H9 (cell line): ENCODE measurements at regions not wholly inside any gene's neighbourhood (a gene's known extent, or its start where the extent isn't known, plus 50 kb on each side); places are given as distances from the start of the nearest gene placed in this dataset.

Experiments used
- DNase-seq: peaks from one replicate; pipeline ENCODE4 v3.0.0-alpha.2; 2017
- H2AFZ ChIP-seq: one replicate; pipeline ENCODE4 v1.6.1; 2013; ENCODE audit warnings: mild to moderate bottlenecking, low read length, control low read depth, moderate library complexity
- H2AK5ac ChIP-seq: 2 replicates; pipeline ENCODE4 v1.6.1; 2013; ENCODE audit warnings: low read length, control low read depth, mixed read lengths; ENCODE audit not compliant: insufficient read length
- H2BK120ac ChIP-seq: one replicate; pipeline ENCODE4 v1.6.1; 2013; ENCODE audit warnings: low read depth, mild to moderate bottlenecking, low read length, control low read depth, inconsistent platforms; ENCODE audit not compliant: poor library complexity, severe bottlenecking
- H2BK12ac ChIP-seq: 2 replicates; pipeline ENCODE4 v1.6.1; 2013; ENCODE audit warnings: low read length, control low read depth, mixed read lengths, low read depth; ENCODE audit not compliant: insufficient read length
- H2BK15ac ChIP-seq: 2 replicates; pipeline ENCODE4 v1.6.1; 2013; ENCODE audit warnings: low read depth, low read length, control low read depth
- H2BK20ac ChIP-seq: one replicate; pipeline ENCODE4 v1.6.1; 2013; ENCODE audit warnings: low read depth, mild to moderate bottlenecking, low read length, control low read depth, inconsistent platforms; ENCODE audit not compliant: poor library complexity, severe bottlenecking
- H2BK5ac ChIP-seq: 2 replicates; pipeline ENCODE4 v1.6.1; 2013; ENCODE audit warnings: low read length, control low read depth, mixed read lengths; ENCODE audit not compliant: insufficient read length
- H3K14ac ChIP-seq: 2 replicates; pipeline ENCODE4 v1.6.1; 2013; ENCODE audit warnings: low read length, control low read depth; ENCODE audit not compliant: insufficient read depth
- H3K18ac ChIP-seq: 2 replicates; pipeline ENCODE4 v1.6.1; 2013; ENCODE audit warnings: low read depth, mild to moderate bottlenecking, mixed read lengths, low read length, control low read depth; ENCODE audit not compliant: insufficient read length
- H3K23ac ChIP-seq: 2 replicates; pipeline ENCODE4 v1.6.1; 2013; ENCODE audit warnings: low read length, control low read depth, mixed read lengths, low read depth; ENCODE audit not compliant: insufficient read length
- H3K23me2 ChIP-seq: 2 replicates; pipeline ENCODE4 v1.6.1; 2013; ENCODE audit warnings: low read depth, mild to moderate bottlenecking, mixed read lengths, low read length, control low read depth; ENCODE audit not compliant: insufficient read length, poor library complexity, severe bottlenecking
- H3K27ac ChIP-seq: 2 replicates; pipeline ENCODE4 v1.5.1; 2013; ENCODE audit warnings: low read length, control low read depth, mixed read lengths, low read depth; ENCODE audit not compliant: insufficient read length
- H3K27me3 ChIP-seq: 2 replicates; pipeline ENCODE4 v1.6.1; 2013; ENCODE audit warnings: low read length, control low read depth, inconsistent platforms; ENCODE audit not compliant: insufficient read depth
- H3K4ac ChIP-seq: 2 replicates; pipeline ENCODE4 v1.6.1; 2013; ENCODE audit warnings: low read depth, mild to moderate bottlenecking, control low read depth, inconsistent platforms, low read length, moderate library complexity
- H3K4me1 ChIP-seq: 2 replicates; pipeline ENCODE4 v1.6.1; 2013; ENCODE audit warnings: low read length, control low read depth, inconsistent platforms; ENCODE audit not compliant: insufficient read depth
- H3K4me2 ChIP-seq: 2 replicates; pipeline ENCODE4 v1.6.1; 2013; ENCODE audit warnings: low read length, control low read depth, mixed read lengths; ENCODE audit not compliant: insufficient read length, insufficient read depth
- H3K56ac ChIP-seq: 2 replicates; pipeline ENCODE4 v1.6.1; 2013; ENCODE audit warnings: low read depth, mild to moderate bottlenecking, mixed read lengths, low read length, control low read depth; ENCODE audit not compliant: insufficient read length
- H3K79me1 ChIP-seq: 2 replicates; pipeline ENCODE4 v1.6.1; 2013; ENCODE audit warnings: low read depth, mild to moderate bottlenecking, moderate library complexity, low read length, control low read depth, inconsistent platforms; ENCODE audit not compliant: insufficient read depth, poor library complexity, severe bottlenecking
- H3K79me2 ChIP-seq: 2 replicates; pipeline ENCODE4 v1.6.1; 2013; ENCODE audit warnings: low read length, control low read depth, inconsistent platforms; ENCODE audit not compliant: insufficient read depth
- H3K9ac ChIP-seq: 2 replicates; pipeline ENCODE4 v1.6.1; 2013; ENCODE audit warnings: low read length, control low read depth, mixed read lengths; ENCODE audit not compliant: insufficient read length; ENCODE audit errors: extremely low read depth
- H3K9me3 ChIP-seq: one replicate; pipeline ENCODE4 v1.6.1; 2013; ENCODE audit warnings: low read depth, low read length, inconsistent platforms; ENCODE audit not compliant: control insufficient read depth
- H3T11ph ChIP-seq: one replicate; pipeline ENCODE4 v1.6.1; 2013; ENCODE audit warnings: mild to moderate bottlenecking, low read length, control low read depth, inconsistent platforms
- H4K20me1 ChIP-seq: one replicate; pipeline ENCODE4 v1.6.1; 2013; ENCODE audit not compliant: control insufficient read depth, insufficient read length, insufficient read depth
- H4K5ac ChIP-seq: 2 replicates; pipeline ENCODE4 v1.6.1; 2013; ENCODE audit warnings: low read depth, mild to moderate bottlenecking, mixed read lengths, low read length, control low read depth; ENCODE audit not compliant: insufficient read length
- H4K8ac ChIP-seq: replicated peaks from 2 replicates; pipeline ENCODE4 v1.6.1; 2013; ENCODE audit warnings: low read length, control low read depth, mixed read lengths, low read depth; ENCODE audit not compliant: insufficient read length
- H4K91ac ChIP-seq: 2 replicates; pipeline ENCODE4 v1.6.1; 2013; ENCODE audit warnings: low read depth, mild to moderate bottlenecking, moderate library complexity, mixed read lengths, low read length, control low read depth; ENCODE audit not compliant: insufficient read length
- H3K27ac Mint-ChIP-seq, 3 experiments: 2 replicates in 2 of 3; 3 replicates in 1 of 3; pipeline ENCODE4 v1.8.0; 2020 to 2021; ENCODE audit warnings: mixed read lengths in 3 of 3, mild to moderate bottlenecking in 1 of 3, moderate library complexity in 1 of 3
- H3K27me3 Mint-ChIP-seq: 2 replicates; pipeline ENCODE4 v1.8.0; 2021; ENCODE audit warnings: low read depth, mild to moderate bottlenecking, moderate library complexity, mixed read lengths
- H3K36me3 Mint-ChIP-seq, 3 experiments: 2 replicates in 2 of 3; 3 replicates in 1 of 3; pipeline ENCODE4 v1.8.0; 2020 to 2021; ENCODE audit warnings: low read depth in 3 of 3, mixed read lengths in 3 of 3; ENCODE audit not compliant: insufficient read depth in 1 of 3
- H3K4me1 Mint-ChIP-seq, 2 experiments: 2 replicates each; pipeline ENCODE4 v1.8.0; 2020; ENCODE audit warnings: mixed read lengths in 2 of 2
- H3K4me3 Mint-ChIP-seq, 2 experiments: 2 replicates in 1 of 2; 3 replicates in 1 of 2; pipeline ENCODE4 v1.8.0; 2020 to 2021; ENCODE audit warnings: mild to moderate bottlenecking in 2 of 2, mixed read lengths in 2 of 2, moderate library complexity in 1 of 2
- H3K9me3 Mint-ChIP-seq, 2 experiments: 2 replicates in 1 of 2; 3 replicates in 1 of 2; pipeline ENCODE4 v1.8.0; 2020; ENCODE audit warnings: mild to moderate bottlenecking in 2 of 2, mixed read lengths in 2 of 2, moderate library complexity in 1 of 2
- WGBS: extraction: QIAGEN DNeasy Blood & Tissue Kit; methylation state at CpG from one replicate; pipeline ENCODE4 v1.1.7; 2013; ENCODE audit warnings: missing lambda C conversion rate, low lambda C conversion rate, mixed read lengths; ENCODE audit not compliant: insufficient read length; ENCODE audit errors: extremely low coverage; 5-methylcytosine and 5-hydroxymethylcytosine counted together
- TF ChIP-seq, protein P1 (sequence below): fragments of 200-600 bp; sonication (generic); conservative IDR thresholded peaks from 3 replicates; pipeline ENCODE4 v1.8.0; 2021; ENCODE audit warnings: antibody characterized with exemption, mild to moderate bottlenecking

- H3K9me3 Mint-ChIP-seq: no peaks in the 10 kb centered on the region
- Histone ChIP-seq H3K9me3 (no peaks in the 10 kb centered on the region), H2BK12ac (no peak overlapping the region), H2BK5ac (no peak overlapping the region), H3K27me3 (no peaks in the 10 kb centered on the region), H3K9ac (no peak overlapping the region), H3K79me1 (no peaks in the 10 kb centered on the region), H3K4me2 (no peak overlapping the region), H3K18ac (no peak overlapping the region), H4K8ac (no peak overlapping the region), H3K56ac (no peak overlapping the region), H3K4ac (no peak overlapping the region), H4K20me1 (no peaks in the 10 kb centered on the region), H3K4me1 (no peaks in the 10 kb centered on the region), H3K23me2 (no peaks in the 10 kb centered on the region), H3T11ph (no peak overlapping the region), H2BK120ac (no peak overlapping the region), H2BK20ac (no peak overlapping the region), H3K27ac (no peak overlapping the region), H3K14ac (no peak overlapping the region), H4K91ac (no peak overlapping the region), H3K79me2 (no peaks in the 10 kb centered on the region), H2AFZ (no peak overlapping the region), H2BK15ac (no peak overlapping the region), H3K23ac (no peak overlapping the region), H4K5ac (no peak overlapping the region), H2AK5ac (no peak overlapping the region)
- no peak overlapping the region for H3K27ac Mint-ChIP-seq
- no peak overlapping the region for H3K4me3 Mint-ChIP-seq
- no peaks in the 10 kb centered on the region; a peak in 1 of 7 replicates for H3K36me3 Mint-ChIP-seq
- H3K27me3 Mint-ChIP-seq: no peaks in the 10 kb centered on the region
- TF ChIP-seq, protein P1, sequence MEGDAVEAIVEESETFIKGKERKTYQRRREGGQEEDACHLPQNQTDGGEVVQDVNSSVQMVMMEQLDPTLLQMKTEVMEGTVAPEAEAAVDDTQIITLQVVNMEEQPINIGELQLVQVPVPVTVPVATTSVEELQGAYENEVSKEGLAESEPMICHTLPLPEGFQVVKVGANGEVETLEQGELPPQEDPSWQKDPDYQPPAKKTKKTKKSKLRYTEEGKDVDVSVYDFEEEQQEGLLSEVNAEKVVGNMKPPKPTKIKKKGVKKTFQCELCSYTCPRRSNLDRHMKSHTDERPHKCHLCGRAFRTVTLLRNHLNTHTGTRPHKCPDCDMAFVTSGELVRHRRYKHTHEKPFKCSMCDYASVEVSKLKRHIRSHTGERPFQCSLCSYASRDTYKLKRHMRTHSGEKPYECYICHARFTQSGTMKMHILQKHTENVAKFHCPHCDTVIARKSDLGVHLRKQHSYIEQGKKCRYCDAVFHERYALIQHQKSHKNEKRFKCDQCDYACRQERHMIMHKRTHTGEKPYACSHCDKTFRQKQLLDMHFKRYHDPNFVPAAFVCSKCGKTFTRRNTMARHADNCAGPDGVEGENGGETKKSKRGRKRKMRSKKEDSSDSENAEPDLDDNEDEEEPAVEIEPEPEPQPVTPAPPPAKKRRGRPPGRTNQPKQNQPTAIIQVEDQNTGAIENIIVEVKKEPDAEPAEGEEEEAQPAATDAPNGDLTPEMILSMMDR: no peak
- H3K4me1 Mint-ChIP-seq: no peaks in the 10 kb centered on the region; a peak in 1 of 4 replicates
- no peak for DNase-seq
- no CpG with 5 or more reads among the region's 9 CpGs for WGBS
Measured at GRCh38 chr5:58113172-58113571, 346.7 kb downstream of the PLK2 start.
